Uterus (tissue), 2 donors: ENCODE measurements at regions not wholly inside any gene's neighbourhood (a gene's known extent, or its start where the extent isn't known, plus 50 kb on each side); places are given as distances from the start of the nearest gene placed in this dataset.
"Not testable (repeated sequence)": the region's sequence is repeated elsewhere in the genome, so short reads cannot be mapped to it uniquely, and the experiment has no call there.

Experiments
- POLR2A ChIP-seq, 2 donors: fragments of 450-650 bp; IDR thresholded peaks; one replicate each; pipeline ENCODE4 v1.6.1; 2016; ENCODE audit warnings: antibody characterized with exemption in 2 of 2, mild to moderate bottlenecking in 1 of 2, moderate library complexity in 1 of 2
- TF ChIP-seq, protein P1 (sequence below), 4 experiments: fragments of 200-600 bp in 2 of 4; fragments of 450-650 bp in 2 of 4; sonication (generic) in 2 of 4; IDR thresholded peaks; one replicate each; pipeline ENCODE4 v1.5.1; 2016 to 2019; ENCODE audit warnings: antibody characterized with exemption in 4 of 4, mild to moderate bottlenecking in 2 of 4, moderate library complexity in 1 of 4

DNA sequence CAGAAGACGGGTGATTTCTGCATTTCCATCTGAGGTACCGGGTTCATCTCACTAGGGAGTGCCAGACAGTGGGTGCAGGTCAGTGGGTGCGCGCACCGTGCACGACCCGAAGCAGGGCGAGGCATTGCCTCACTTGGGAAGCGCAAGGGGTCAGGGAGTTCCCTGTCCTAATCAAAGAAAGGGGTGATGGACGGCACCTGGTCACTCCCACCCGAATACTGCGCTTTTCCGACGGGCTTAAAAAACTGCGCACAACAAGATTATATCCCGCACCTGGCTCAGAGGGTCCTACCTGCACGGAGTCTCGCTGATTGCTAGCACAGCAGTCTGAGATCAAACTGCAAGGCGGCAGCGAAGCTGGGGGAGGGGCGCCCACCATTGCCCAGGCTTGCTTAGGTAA lies 1403.1 kb downstream of the REEP3 start:
- not testable (repeated sequence) for TF ChIP-seq POLR2A (IDR thresholded peaks at IDR 0.05)
- TF ChIP-seq, protein P1, sequence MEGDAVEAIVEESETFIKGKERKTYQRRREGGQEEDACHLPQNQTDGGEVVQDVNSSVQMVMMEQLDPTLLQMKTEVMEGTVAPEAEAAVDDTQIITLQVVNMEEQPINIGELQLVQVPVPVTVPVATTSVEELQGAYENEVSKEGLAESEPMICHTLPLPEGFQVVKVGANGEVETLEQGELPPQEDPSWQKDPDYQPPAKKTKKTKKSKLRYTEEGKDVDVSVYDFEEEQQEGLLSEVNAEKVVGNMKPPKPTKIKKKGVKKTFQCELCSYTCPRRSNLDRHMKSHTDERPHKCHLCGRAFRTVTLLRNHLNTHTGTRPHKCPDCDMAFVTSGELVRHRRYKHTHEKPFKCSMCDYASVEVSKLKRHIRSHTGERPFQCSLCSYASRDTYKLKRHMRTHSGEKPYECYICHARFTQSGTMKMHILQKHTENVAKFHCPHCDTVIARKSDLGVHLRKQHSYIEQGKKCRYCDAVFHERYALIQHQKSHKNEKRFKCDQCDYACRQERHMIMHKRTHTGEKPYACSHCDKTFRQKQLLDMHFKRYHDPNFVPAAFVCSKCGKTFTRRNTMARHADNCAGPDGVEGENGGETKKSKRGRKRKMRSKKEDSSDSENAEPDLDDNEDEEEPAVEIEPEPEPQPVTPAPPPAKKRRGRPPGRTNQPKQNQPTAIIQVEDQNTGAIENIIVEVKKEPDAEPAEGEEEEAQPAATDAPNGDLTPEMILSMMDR (IDR thresholded peaks at IDR 0.05): not testable (repeated sequence)
